Tibial nerve (tissue), 4 donors: ENCODE measurements at regions not wholly inside any gene's neighbourhood (a gene's known extent, or its start where the extent isn't known, plus 50 kb on each side); places are given as distances from the start of the nearest gene placed in this dataset.

ENCODE experiments used
- CTCF ChIP-seq, 5 experiments: fragments of 200-600 bp in 3 of 5; fragments of 450-650 bp in 2 of 5; sonication (generic) in 3 of 5; IDR thresholded peaks; one replicate each; pipeline ENCODE4 v1.5.1; 2016 to 2019; ENCODE audit warnings: antibody characterized with exemption in 5 of 5, mild to moderate bottlenecking in 3 of 5, moderate library complexity in 2 of 5
- EP300 ChIP-seq, 2 donors: sonication (generic); formaldehyde crosslinking; IDR thresholded peaks; one replicate each; pipeline ENCODE4 v1.6.1; 2017; ENCODE audit warnings: antibody characterized with exemption in 2 of 2, mild to moderate bottlenecking in 1 of 2
- POLR2A ChIP-seq, 2 donors: fragments of 450-650 bp; IDR thresholded peaks; one replicate each; pipeline ENCODE4 v1.6.1; 2017; ENCODE audit warnings: antibody characterized with exemption in 2 of 2, mild to moderate bottlenecking in 2 of 2, moderate library complexity in 2 of 2

- TF ChIP-seq EP300 (IDR thresholded peaks at IDR 0.05) (no peak), CTCF (IDR thresholded peaks at IDR 0.05) (no peak), POLR2A (IDR thresholded peaks at IDR 0.05) (no peak)
Observed at GRCh38 chr2:163375472-163375871, 360.3 kb downstream of the FIGN start.
